ENCODE measurements at regions not wholly inside any gene's neighbourhood (a gene's known extent, or its start where the extent isn't known, plus 50 kb on each side); places are given as distances from the start of the nearest gene placed in this dataset.

- Histone ChIP-seq H3K36me3 (ENCODE audit: control insufficient read depth, insufficient read depth, low read length) (no peaks in the 10 kb centered on the region), H3K4ac (ENCODE audit: low read depth, low read length) (no peak overlapping the region), H2BK120ac (ENCODE audit: low read depth, low read length) (no peak overlapping the region), H3K4me1 (ENCODE audit: control insufficient read depth, insufficient read depth, low read length) (no peaks in the 10 kb centered on the region), H2BK5ac (ENCODE audit: low read depth, low read length, poor library complexity, severe bottlenecking) (no peak overlapping the region), H4K91ac (ENCODE audit: insufficient read depth, low read depth, low read length) (no peak overlapping the region), H3K23ac (ENCODE audit: low read depth, low read length) (no peak overlapping the region), H3K27ac (ENCODE audit: insufficient read depth, low read length) (no peak overlapping the region), H4K5ac (ENCODE audit: low read depth, low read length) (no peak overlapping the region), H3K18ac (ENCODE audit: low read depth, low read length) (no peak overlapping the region), H3K14ac (replicated peaks; ENCODE audit: low read depth, low read length) (no peak overlapping the region), H4K8ac (ENCODE audit: low read depth in 2 of 2, low read length in 2 of 2) (no peak overlapping the region), H3K27me3 (ENCODE audit: control insufficient read depth, insufficient read depth, low read length) (no peaks in the 10 kb centered on the region), H3K9me1 (ENCODE audit: insufficient read depth, low read length) (no peaks in the 10 kb centered on the region), H3K4me2 (ENCODE audit: low read depth, low read length) (no peak overlapping the region), H4K20me1 (ENCODE audit: insufficient read depth, low read length) (no peaks in the 10 kb centered on the region), H2BK20ac (ENCODE audit: low read depth, low read length) (no peak overlapping the region), H3K4me3 (ENCODE audit: insufficient read depth, low read depth, low read length) (no peak overlapping the region), H3K56ac (ENCODE audit: extremely low read depth, insufficient read depth, low read length) (no peak overlapping the region), H3K79me1 (ENCODE audit: low read depth in 1 of 2, low read length in 2 of 2) (no peaks in the 10 kb centered on the region), H2AFZ (replicated peaks; ENCODE audit: low read length, poor library complexity) (no peak overlapping the region), H2AK5ac (ENCODE audit: low read depth, low read length) (no peak overlapping the region), H3K9me3 (ENCODE audit: control insufficient read depth, insufficient read depth, low read length) (no peaks in the 10 kb centered on the region), H2BK15ac (ENCODE audit: low read depth, low read length) (no peak overlapping the region), H3K9ac (ENCODE audit: low read depth, low read length) (no peak overlapping the region), H2AK9ac (replicated peaks; ENCODE audit: low read depth, low read length, poor library complexity) (no peak overlapping the region)
- no peak for TF ChIP-seq CHD1 (IDR thresholded peaks at IDR 0.05; ENCODE audit: low read depth, low read length)
- in situ Hi-C loops (cut with MboI; ENCODE audit: low sequenced_read_pairs), result no loop called here
- intact Hi-C loops (cut with micrococcal nuclease), result no loop called here
- ATAC-seq (ENCODE audit: low read depth) (no peak), DNase-seq (no peak)
- dilution Hi-C loops (cut with HindIII; ENCODE audit: low sequenced_read_pairs, unreplicated experiment), result no loop called here
- POLR2A ChIA-PET (ENCODE audit: unreplicated experiment), result no interaction called here
- no TSS peak for BruUV-seq (replicated peaks)
- CTCF ChIA-PET, result no interaction called here
- WGBS, 2 experiments (ENCODE audit: extremely low coverage in 2 of 2, insufficient read length in 1 of 2), result no CpG with 5 or more reads among the region's 2 CpGs
These were observed 489.1 kb downstream of the PCDH18 start for GRCh38 chr4:137043184-137043583.

Measured in IMR-90 (cell line).